HepG2 (cell line): ENCODE measurements at regions not wholly inside any gene's neighbourhood (a gene's known extent, or its start where the extent isn't known, plus 50 kb on each side); places are given as distances from the start of the nearest gene placed in this dataset.

Experiments
- ATAC-seq: fragments of 200-7000 bp; cut with Tn5 transposase; 3 replicates; pipeline ENCODE4 v1.9.1; 2020; ENCODE audit warnings: mild to moderate bottlenecking, moderate library complexity
- BruUV-seq: library from RNA; stranded (reverse); fragments of 400-500 nt; replicated peaks from 2 replicates; lab custom pipeline; 2021; lab: Mats Ljungman, UMichigan
- CTCF ChIA-PET: fragments of 300-600 bp; formaldehyde crosslinking; extraction: SDS; loops from one replicate; lab custom pipeline; 2021; ENCODE audit warnings: low total read pairs, inconsistent platforms, low intra/inter-chr PET ratio; lab: Yijun Ruan, JAX
- POLR2A ChIA-PET: fragments of 350-600 bp; sonication (Branson Sonifier 250); formaldehyde crosslinking; loops from one replicate; lab custom pipeline; 2020; ENCODE audit warnings: antibody characterized with exemption, inconsistent platforms; lab: Yijun Ruan, JAX
- DNase-seq: peaks from one replicate; pipeline ENCODE4 v3.0.0-alpha.2; 2015; ENCODE audit warnings: low spot score
- FAIRE-seq: peaks from 3 replicates; lab custom pipeline; 2011; peaks lifted over from hg19 to GRCh38; lab: Jason Lieb, UNC
- H2AFZ ChIP-seq: one replicate; pipeline ENCODE4 v1.6.1; 2011; ENCODE audit warnings: low read length, inconsistent platforms
- H3K27ac ChIP-seq: fragments of 300-600 bp; 3 replicates; pipeline ENCODE4 v1.8.0; 2011; ENCODE audit warnings: mixed run types, mild to moderate bottlenecking, mixed read lengths, low read length, inconsistent platforms; ENCODE audit not compliant: insufficient read depth; ENCODE audit errors: extremely low read length
- H3K27me3 ChIP-seq, 2 experiments: fragments of 200-600 bp in 1 of 2; 2 replicates in 1 of 2; 3 replicates in 1 of 2; pipeline versions ENCODE4 v1.6.0 to v1.8.0; 2011; ENCODE audit warnings: low read length in 2 of 2, mild to moderate bottlenecking in 2 of 2, moderate library complexity in 2 of 2, inconsistent platforms in 1 of 2; ENCODE audit not compliant: insufficient read depth in 2 of 2, control insufficient read depth in 1 of 2
- H3K36me3 ChIP-seq, 2 experiments: fragments of 200-600 bp in 1 of 2; replicated peaks in 1 of 2; 2 replicates in 1 of 2; 3 replicates in 1 of 2; pipeline versions ENCODE4 v1.5.1 to v1.8.0; 2011; ENCODE audit warnings: low read length in 2 of 2, inconsistent platforms in 1 of 2; ENCODE audit not compliant: insufficient read depth in 2 of 2, control insufficient read depth in 1 of 2
- H3K4me1 ChIP-seq: 2 replicates; pipeline ENCODE4 v1.5.1; 2012; ENCODE audit warnings: low read length, inconsistent platforms; ENCODE audit not compliant: insufficient read depth
- H3K4me2 ChIP-seq: 2 replicates; pipeline ENCODE4 v1.6.0; 2011; ENCODE audit warnings: low read depth, low read length, inconsistent platforms
- H3K4me3 ChIP-seq, 3 experiments: fragments of 200-600 bp in 1 of 3; sonication (generic), shearing (Covaris generic) in 1 of 3; replicated peaks in 1 of 3; 2 replicates each; pipeline ENCODE4 v1.5.1; 2011 to 2016; ENCODE audit warnings: low read length in 3 of 3, inconsistent platforms in 2 of 3, low read depth in 2 of 3, mild to moderate bottlenecking in 2 of 3, control low read depth in 1 of 3, mixed read lengths in 1 of 3; ENCODE audit not compliant: insufficient read depth in 1 of 3
- H3K79me2 ChIP-seq: one replicate; pipeline ENCODE4 v1.6.1; 2011; ENCODE audit warnings: low read length, inconsistent platforms; ENCODE audit not compliant: insufficient read depth
- H3K9ac ChIP-seq: 2 replicates; pipeline ENCODE4 v1.6.0; 2011; ENCODE audit warnings: mild to moderate bottlenecking, low read depth, low read length, inconsistent platforms; ENCODE audit not compliant: insufficient read depth
- H3K9me3 ChIP-seq: 2 replicates; pipeline ENCODE4 v1.5.1; 2012; ENCODE audit warnings: mild to moderate bottlenecking, low read length
- H4K20me1 ChIP-seq: 2 replicates; pipeline ENCODE4 v1.6.0; 2011; ENCODE audit warnings: inconsistent platforms, mild to moderate bottlenecking, low read length, moderate library complexity; ENCODE audit not compliant: insufficient read depth
- ELF3 ChIP-seq: IDR thresholded peaks from 2 replicates; pipeline ENCODE4 v1.6.1; 2016; ENCODE audit warnings: missing genetic modification reagents, missing compliant biosample characterization
- KLF6 ChIP-seq: IDR thresholded peaks from 2 replicates; pipeline ENCODE4 v1.8.0; 2016; ENCODE audit warnings: missing biosample characterization, missing genetic modification reagents
- NR2F2 ChIP-seq: IDR thresholded peaks from 2 replicates; pipeline ENCODE4 v1.6.1; 2012; ENCODE audit warnings: low read depth, inconsistent platforms, borderline replicate concordance
- PRDM15 ChIP-seq: sonication (generic); formaldehyde crosslinking; IDR thresholded peaks from 2 replicates; pipeline ENCODE4 v1.4.0; 2020; ENCODE audit warnings: missing genetic modification reagents
- ZBTB2 ChIP-seq: sonication (generic); formaldehyde crosslinking; IDR thresholded peaks from 2 replicates; pipeline ENCODE4 v1.8.0; 2022; ENCODE audit warnings: low read depth, missing genetic modification reagents
- ZNF124 ChIP-seq: sonication (generic); formaldehyde crosslinking; IDR thresholded peaks from 2 replicates; pipeline ENCODE4 v1.4.0; 2020; ENCODE audit warnings: missing genetic modification reagents
- ZNF460 ChIP-seq: sonication (generic); formaldehyde crosslinking; IDR thresholded peaks from 2 replicates; pipeline ENCODE4 v1.5.1; 2020; ENCODE audit warnings: missing genetic modification reagents, mild to moderate bottlenecking, borderline replicate concordance
- ZNF616 ChIP-seq: sonication (generic); formaldehyde crosslinking; IDR thresholded peaks from 2 replicates; pipeline ENCODE4 v1.5.0; 2020; ENCODE audit warnings: low read depth, mild to moderate bottlenecking, missing genetic modification reagents
- WGBS: methylation state at CpG from one replicate; pipeline ENCODE4 v1.1.6; 2017; ENCODE audit warnings: low lambda C conversion rate; 5-methylcytosine and 5-hydroxymethylcytosine counted together
- in situ Hi-C: cut with HindIII; loops from 2 replicates; pipeline ENCODE4 v1.10.0; 2017; ENCODE audit warnings: low pct_unique_long_range_greater_than_20kb; ENCODE audit not compliant: extremely low pct_ligation_motif_present
- intact Hi-C: fragments of 100-400 bp; cut with micrococcal nuclease; formaldehyde crosslinking; loops from one replicate; pipeline ENCODE4 v1.10.0; 2022; ENCODE audit not compliant: unreplicated experiment
- TF ChIP-seq, protein P1 (sequence below): sonication (generic); formaldehyde crosslinking; IDR thresholded peaks from 2 replicates; pipeline ENCODE4 v1.4.0; 2020; ENCODE audit warnings: mild to moderate bottlenecking, missing genetic modification reagents

- 48% methylated on average over 8 of the region's 8 CpGs for WGBS
- no peak overlapping the region for H3K9ac ChIP-seq
- in situ Hi-C loops, result no loop called here
- no peaks in the 10 kb centered on the region for H3K4me1 ChIP-seq
- no peaks in the 10 kb centered on the region for H3K79me2 ChIP-seq
- intact Hi-C loops, result no loop called here
- no peak overlapping the region for H3K27ac ChIP-seq
- H4K20me1 ChIP-seq, result no peaks in the 10 kb centered on the region
- ChIA-PET POLR2A (no interaction called here), CTCF (no interaction called here)
- no TSS peak for BruUV-seq
- 0 out of 3 replicates have a peak, but pooled peaks have one; percentile 32 for ATAC-seq
- no peak for FAIRE-seq
- no peaks in the 10 kb centered on the region for H3K9me3 ChIP-seq
- DNase-seq, result no peak
- H3K36me3 ChIP-seq, result no peaks in the 10 kb centered on the region
- no peak overlapping the region for H3K4me2 ChIP-seq
- H3K27me3 ChIP-seq, result no peaks in the 10 kb centered on the region
- no peak overlapping the region for H3K4me3 ChIP-seq
- TF ChIP-seq ZNF616 (CRISPR knock-in tag) (no peak), KLF6 (no peak)
- no peak overlapping the region for H2AFZ ChIP-seq
Measured at GRCh38 chr2:160583813-160584537, 90.4 kb upstream of the RBMS1 start.

DNA sequence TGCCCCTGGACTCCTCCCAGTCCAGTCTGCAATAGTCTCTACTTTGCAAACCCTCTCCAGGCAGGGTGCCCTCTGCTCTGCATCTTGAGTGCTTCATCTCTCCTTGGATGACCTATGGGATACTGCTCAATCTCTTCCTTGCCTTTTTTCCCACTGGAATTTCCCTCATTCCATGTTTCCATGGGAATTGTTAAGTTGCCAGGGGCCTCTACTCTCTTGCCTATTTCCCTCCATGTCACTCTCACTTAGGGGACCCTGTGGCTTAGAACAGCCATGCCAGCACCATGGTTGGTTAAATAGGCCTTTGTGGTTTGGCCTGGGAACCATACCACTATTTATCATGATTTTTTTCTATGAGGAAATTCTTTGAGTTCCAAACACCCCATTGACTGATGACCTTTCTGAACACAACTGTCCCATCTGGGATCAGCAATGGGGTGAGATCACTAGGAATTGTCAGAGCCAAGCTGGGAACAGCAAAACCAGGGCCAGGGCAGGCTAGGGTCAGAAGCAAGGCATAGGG, 91.4 kb upstream of the RBMS1 start:
- intact Hi-C loops (no loop called here), in situ Hi-C loops (no loop called here)
- Histone ChIP-seq H3K36me3 (no peaks in the 10 kb centered on the region), H3K9me3 (no peaks in the 10 kb centered on the region), H3K4me1 (no peaks in the 10 kb centered on the region), H2AFZ (no peak overlapping the region), H3K27ac (no peak overlapping the region), H3K4me2 (no peak overlapping the region), H4K20me1 (no peaks in the 10 kb centered on the region), H3K9ac (no peak overlapping the region), H3K27me3 (no peaks in the 10 kb centered on the region), H3K4me3 (no peak overlapping the region), H3K79me2 (no peaks in the 10 kb centered on the region)
- no peak for FAIRE-seq
- no peak for DNase-seq
- BruUV-seq, result no TSS peak
- CTCF ChIA-PET, result no interaction called here
- no peak for ATAC-seq
- POLR2A ChIA-PET, result no interaction called here
- TF ChIP-seq ZBTB2, result no peak
- no peak for TF ChIP-seq ZNF124 (CRISPR knock-in tag)
- TF ChIP-seq ZNF460 (CRISPR knock-in tag), result no peak
- TF ChIP-seq PRDM15 (CRISPR knock-in tag), result no peak
- no peak for TF ChIP-seq ELF3 (CRISPR knock-in tag)
- TF ChIP-seq NR2F2, result no peak
- TF ChIP-seq, protein P1, sequence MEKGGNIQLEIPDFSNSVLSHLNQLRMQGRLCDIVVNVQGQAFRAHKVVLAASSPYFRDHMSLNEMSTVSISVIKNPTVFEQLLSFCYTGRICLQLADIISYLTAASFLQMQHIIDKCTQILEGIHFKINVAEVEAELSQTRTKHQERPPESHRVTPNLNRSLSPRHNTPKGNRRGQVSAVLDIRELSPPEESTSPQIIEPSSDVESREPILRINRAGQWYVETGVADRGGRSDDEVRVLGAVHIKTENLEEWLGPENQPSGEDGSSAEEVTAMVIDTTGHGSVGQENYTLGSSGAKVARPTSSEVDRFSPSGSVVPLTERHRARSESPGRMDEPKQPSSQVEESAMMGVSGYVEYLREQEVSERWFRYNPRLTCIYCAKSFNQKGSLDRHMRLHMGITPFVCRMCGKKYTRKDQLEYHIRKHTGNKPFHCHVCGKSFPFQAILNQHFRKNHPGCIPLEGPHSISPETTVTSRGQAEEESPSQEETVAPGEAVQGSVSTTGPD, result no peak
